Heart left ventricle (tissue), 16 donors: ENCODE measurements at regions not wholly inside any gene's neighbourhood (a gene's known extent, or its start where the extent isn't known, plus 50 kb on each side); places are given as distances from the start of the nearest gene placed in this dataset.
"Not testable (repeated sequence)": the region's sequence is repeated elsewhere in the genome, so short reads cannot be mapped to it uniquely, and the experiment has no call there.

ENCODE experiments used
- ATAC-seq, 4 donors: fragments of 200-7000 bp; cut with Tn5 transposase; one replicate each; pipeline ENCODE4 v1.9.1; 2020 to 2022; ENCODE audit warnings: moderate library complexity in 4 of 4, mild to moderate bottlenecking in 3 of 4, moderate number of reproducible peaks in 1 of 4
- DNase-seq, 5 donors: peaks; one replicate each; pipeline ENCODE4 v3.0.0-alpha.2; 2020
- H3K27ac ChIP-seq, 12 donors: fragments of 200-600 bp; sonication (generic) in 4 of 12; one replicate each; pipeline versions ENCODE4 v1.5.0 to v1.8.0; 2016 to 2022; ENCODE audit warnings: mild to moderate bottlenecking in 2 of 12
- H3K27me3 ChIP-seq, 9 donors: fragments of 200-600 bp; sonication (generic) in 2 of 9; one replicate each; pipeline versions ENCODE4 v1.5.1 to v1.8.0; 2016 to 2022; ENCODE audit warnings: mild to moderate bottlenecking in 3 of 9
- H3K36me3 ChIP-seq, 9 donors: fragments of 200-600 bp; sonication (generic) in 2 of 9; one replicate each; pipeline versions ENCODE4 v1.5.0 to v1.8.0; 2018 to 2022; ENCODE audit warnings: mild to moderate bottlenecking in 2 of 9
- H3K4me1 ChIP-seq, 12 donors: fragments of 200-600 bp; sonication (generic) in 4 of 12; one replicate each; pipeline versions ENCODE4 v1.5.0 to v1.8.0; 2016 to 2022; ENCODE audit warnings: mild to moderate bottlenecking in 3 of 12
- H3K4me3 ChIP-seq, 12 donors: fragments of 200-600 bp; sonication (generic) in 4 of 12; one replicate each; pipeline versions ENCODE4 v1.5.0 to v1.8.0; 2017 to 2022; ENCODE audit warnings: mild to moderate bottlenecking in 9 of 12, moderate library complexity in 4 of 12
- H3K9me3 ChIP-seq, 12 donors: fragments of 200-600 bp; sonication (generic) in 4 of 12; one replicate each; pipeline versions ENCODE4 v1.5.0 to v1.8.0; 2016 to 2022; ENCODE audit warnings: mild to moderate bottlenecking in 1 of 12
- POLR2A ChIP-seq, 2 donors: fragments of 450-650 bp; IDR thresholded peaks; one replicate each; pipeline ENCODE4 v1.6.1; 2017; ENCODE audit warnings: antibody characterized with exemption in 2 of 2, mild to moderate bottlenecking in 2 of 2, moderate library complexity in 2 of 2
- WGBS, 4 donors: extraction: QIAGEN DNeasy Blood & Tissue Kit in 2 of 4; methylation state at CpG; one replicate each; pipeline versions ENCODE4 v1.1.5 to v1.1.7; 2013 to 2018; 5-methylcytosine and 5-hydroxymethylcytosine counted together
- intact Hi-C, 10 donors: fragments of 100-400 bp; cut with DNase I; formaldehyde crosslinking; loops; one replicate each; pipeline versions ENCODE4 v1.11.1 to v1.14.2; 2022
- TF ChIP-seq, protein P1 (sequence below), 12 donors: fragments of 200-600 bp; sonication (generic) in 4 of 12; IDR thresholded peaks; one replicate each; pipeline versions ENCODE4 v1.5.0 to v1.8.0; 2018 to 2022; ENCODE audit warnings: antibody characterized with exemption in 12 of 12, mild to moderate bottlenecking in 5 of 12
- donor health status: ischemic (EF 13 %, LVEDD 7.1; RV severe dilation, severe dysfunction).
- donor health status: healthy with polysubstance abuse.
- donor health status: DM: no; HTN: yes; CAD: no.
- donor health status: DM: no; HTN: no; CAD: no.
- donor health status: ischemic (EF 25% LVEDD 6.9; RV normal size, moderate dysfunction).
- donor health status: ischemic (EF 25% LVEDD 5.7; RV mildly dilated, moderate dysfunction).
- donor health status: healthy.
- donor health status: DM: yes; HTN: yes; CAD: no.
- donor health status: ischemic (EF 35%, LVEDD 5.7; RV mildly dilated, moderate dysfunction).
- donor health status: nonischemic (EF 11% LVEDD 7.7; RV severe dilation, severe dysfunction).
- donor health status: DM: yes; HTN: yes; CAD: no.
- donor health status: PGD.
- donor health status: ischemic (EF 29% LVEDD 5.4; RV normal size, mild dysfunction).
- donor health status: nonischemic (EF 23%, LVEDD 6.1; RV moderate dilation, normal function).

DNA sequence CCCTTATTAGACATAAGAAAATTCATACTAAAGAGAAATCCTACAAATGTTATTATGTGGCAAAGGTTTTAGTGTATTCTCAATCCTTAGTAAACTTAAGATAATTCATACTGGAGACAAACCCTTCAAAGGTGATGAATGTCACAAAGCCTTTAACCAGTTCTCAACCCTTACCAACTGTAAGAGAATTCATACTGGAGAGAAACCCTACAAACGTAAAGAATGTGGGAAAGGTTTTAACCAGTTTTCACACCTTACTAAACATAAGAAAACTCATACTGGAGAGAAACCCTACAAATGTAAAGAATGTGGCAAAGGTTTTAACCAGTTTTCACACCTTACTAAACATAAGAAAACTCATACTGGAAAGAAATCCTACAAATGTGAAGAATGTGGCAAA, 93.2 kb downstream of the ZNF680 start:
- no peaks in the 10 kb centered on the region for H3K27me3 ChIP-seq
- H3K4me3 ChIP-seq = no peak overlapping the region
- H3K27ac ChIP-seq = no peak overlapping the region
- no peak for ATAC-seq
- peaks cover 0 to 52% (median 25%) of the 10 kb centered on the region in 12 donors for H3K9me3 ChIP-seq
- no peaks in the 10 kb centered on the region for H3K36me3 ChIP-seq
- H3K4me1 ChIP-seq = no peaks in the 10 kb centered on the region
- WGBS, 4 donors = 40 to 85% (median 76%) methylated on average over 1 of the region's 1 CpG
- intact Hi-C loops = no loop called here
- no peak for DNase-seq
- TF ChIP-seq, protein P1, sequence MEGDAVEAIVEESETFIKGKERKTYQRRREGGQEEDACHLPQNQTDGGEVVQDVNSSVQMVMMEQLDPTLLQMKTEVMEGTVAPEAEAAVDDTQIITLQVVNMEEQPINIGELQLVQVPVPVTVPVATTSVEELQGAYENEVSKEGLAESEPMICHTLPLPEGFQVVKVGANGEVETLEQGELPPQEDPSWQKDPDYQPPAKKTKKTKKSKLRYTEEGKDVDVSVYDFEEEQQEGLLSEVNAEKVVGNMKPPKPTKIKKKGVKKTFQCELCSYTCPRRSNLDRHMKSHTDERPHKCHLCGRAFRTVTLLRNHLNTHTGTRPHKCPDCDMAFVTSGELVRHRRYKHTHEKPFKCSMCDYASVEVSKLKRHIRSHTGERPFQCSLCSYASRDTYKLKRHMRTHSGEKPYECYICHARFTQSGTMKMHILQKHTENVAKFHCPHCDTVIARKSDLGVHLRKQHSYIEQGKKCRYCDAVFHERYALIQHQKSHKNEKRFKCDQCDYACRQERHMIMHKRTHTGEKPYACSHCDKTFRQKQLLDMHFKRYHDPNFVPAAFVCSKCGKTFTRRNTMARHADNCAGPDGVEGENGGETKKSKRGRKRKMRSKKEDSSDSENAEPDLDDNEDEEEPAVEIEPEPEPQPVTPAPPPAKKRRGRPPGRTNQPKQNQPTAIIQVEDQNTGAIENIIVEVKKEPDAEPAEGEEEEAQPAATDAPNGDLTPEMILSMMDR (IDR thresholded peaks at IDR 0.05) = no peak
- TF ChIP-seq POLR2A (IDR thresholded peaks at IDR 0.05) = no peak

DNA sequence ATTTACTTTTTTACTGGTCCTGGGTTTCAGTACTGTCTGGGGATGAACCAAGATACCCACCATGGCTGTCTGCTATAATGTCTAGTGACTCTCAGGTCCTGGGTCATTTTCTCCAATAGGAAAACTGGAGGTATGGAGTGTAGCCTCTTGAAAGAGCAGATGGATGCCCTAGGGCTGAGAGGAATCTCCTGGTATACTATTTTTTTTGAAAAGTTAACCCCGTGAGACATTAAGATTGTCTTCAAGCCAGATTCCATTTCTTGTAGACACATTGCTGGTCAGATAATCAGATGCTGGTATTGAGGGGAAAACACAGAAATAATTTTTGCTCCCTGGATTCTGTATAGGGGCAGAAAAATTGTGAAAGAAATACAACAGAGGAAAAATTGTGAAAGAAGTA, 97.3 kb downstream of the ZNF680 start:
- intact Hi-C loops = no loop called here
- no peak for DNase-seq
- Histone ChIP-seq H3K27ac (no peak overlapping the region), H3K4me3 (no peak overlapping the region), H3K27me3 (no peaks in the 10 kb centered on the region), H3K9me3 (peaks cover 0 to 34% (median 20%) of the 10 kb centered on the region in 12 donors), H3K4me1 (peaks cover 0 to 4% (median 0%) of the 10 kb centered on the region in 12 donors), H3K36me3 (no peaks in the 10 kb centered on the region)
- no peak for ATAC-seq
- WGBS, 4 donors = 82 to 93% (median 84%) methylated on average over 1 of the region's 1 CpG
- TF ChIP-seq, protein P1 (IDR thresholded peaks at IDR 0.05) = no peak
- TF ChIP-seq POLR2A (IDR thresholded peaks at IDR 0.05) = no peak

DNA sequence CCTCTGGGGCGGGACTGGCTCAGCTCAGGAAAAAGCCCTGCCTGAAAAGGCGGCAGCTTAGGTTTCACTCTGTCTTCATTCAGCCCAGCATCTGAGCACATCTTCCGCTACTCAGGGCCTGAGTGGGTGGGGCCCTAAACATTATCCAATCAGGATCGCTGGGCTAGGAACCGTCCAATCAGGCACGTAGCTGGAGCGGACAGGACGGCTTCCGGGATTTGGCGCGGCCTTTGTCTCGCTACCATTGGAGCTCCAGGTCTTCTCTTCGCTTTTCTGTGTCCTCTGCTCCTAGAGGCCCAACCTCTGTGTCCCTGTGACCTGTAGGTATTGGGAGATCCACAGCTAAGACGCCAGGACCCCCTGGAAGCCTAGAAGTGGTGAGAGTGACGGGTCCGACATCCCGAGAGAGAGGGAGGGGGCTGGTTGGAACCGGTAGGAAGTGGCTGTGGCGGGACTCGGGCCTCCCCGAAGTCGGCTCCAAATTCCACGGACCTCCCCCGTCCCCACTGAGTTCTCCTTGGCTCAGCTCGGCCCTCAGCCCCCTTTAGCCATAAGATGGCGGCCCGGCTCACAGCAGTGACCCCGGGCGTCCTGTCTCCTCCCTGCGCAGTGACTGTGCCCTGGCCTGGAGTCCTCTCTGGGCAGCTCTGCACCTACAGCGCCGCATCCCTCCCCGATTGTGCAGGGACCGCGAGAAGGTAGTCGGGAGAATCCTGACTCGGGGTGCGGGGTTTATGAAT, 99.1 kb downstream of the ZNF680 start:
- peak overlapping the region; percentile 29 to 74 (median 58) for H3K4me3 ChIP-seq
- intact Hi-C loops = loop anchor here in 1 of 10 donors (5.0 kb wide), 1 partner anchor 108 kb away; no protein-coding TSS in a partner anchor
- TF ChIP-seq, protein P1 (IDR thresholded peaks at IDR 0.05) = no peak
- no peak for TF ChIP-seq POLR2A (IDR thresholded peaks at IDR 0.05)
- peaks cover 0 to 4% (median 0%) of the 10 kb centered on the region in 12 donors for H3K4me1 ChIP-seq
- peak; percentile 99 to 100 (median 100) for ATAC-seq
- no peaks in the 10 kb centered on the region for H3K36me3 ChIP-seq
- peak; percentile 77 to 91 (median 86) for DNase-seq
- peaks cover 0 to 18% (median 5%) of the 10 kb centered on the region in 12 donors for H3K9me3 ChIP-seq
- H3K27ac ChIP-seq = peak overlapping the region in 2 of 12 donors; percentile 35 to 49
- 14 to 72% (median 25%) methylated on average over 12 to 38 of the region's 38 CpGs for WGBS, 4 donors
- no peaks in the 10 kb centered on the region for H3K27me3 ChIP-seq

DNA sequence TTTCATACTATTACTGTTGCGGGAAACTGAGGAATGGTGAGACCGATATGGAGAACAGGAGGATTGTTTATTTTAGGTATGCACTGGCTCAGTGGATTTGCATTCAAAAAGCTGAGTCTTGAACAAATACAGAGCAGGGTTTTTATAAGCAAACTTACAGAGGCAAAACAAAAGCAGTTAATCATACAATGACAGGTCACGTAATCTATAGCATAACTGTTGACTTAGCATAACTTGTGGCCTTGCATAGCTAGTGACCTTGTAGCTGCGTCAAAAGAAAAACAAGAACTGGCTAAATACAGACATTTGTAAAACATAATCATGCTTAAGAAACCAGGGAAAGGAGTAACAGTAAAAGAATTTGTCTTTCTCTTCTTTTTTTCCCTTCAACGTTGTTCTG, 103.0 kb downstream of the ZNF680 start:
- not testable (repeated sequence) for H3K4me1 ChIP-seq, ATAC-seq, H3K27ac ChIP-seq, H3K36me3 ChIP-seq, H3K4me3 ChIP-seq, DNase-seq, H3K9me3 ChIP-seq, H3K27me3 ChIP-seq
- intact Hi-C loops = loop anchor here in 1 of 10 donors (5.0 kb wide), 1 partner anchor 112 kb away; no protein-coding TSS in a partner anchor
- WGBS, 4 donors = 66 to 84% (median 80%) methylated on average over 5 of the region's 5 CpGs
